GM18867 (cell line): ENCODE measurements at regions not wholly inside any gene's neighbourhood (a gene's known extent, or its start where the extent isn't known, plus 50 kb on each side); places are given as distances from the start of the nearest gene placed in this dataset.
"Not testable (repeated sequence)": the region's sequence is repeated elsewhere in the genome, so short reads cannot be mapped to it uniquely, and the experiment has no call there.

Experiments
- ATAC-seq: cut with Tn5 transposase; IDR thresholded peaks from one replicate; pipeline ENCODE4 v1.9.1; 2021; ENCODE audit warnings: mild to moderate bottlenecking, moderate library complexity; ENCODE audit not compliant: unreplicated experiment

- no peak for ATAC-seq
Observed at GRCh38 chr13:59422646-59423045, 741.1 kb downstream of the DIAPH3 start.

- ATAC-seq, result no peak
Observed at GRCh38 chr13:59423708-59424340, 739.9 kb downstream of the DIAPH3 start.

GRCh38 chr13:59424661-59425060 lies 739.1 kb downstream of the DIAPH3 start:
- ATAC-seq, result no peak

- no peak for ATAC-seq
Observed at GRCh38 chr13:59425211-59425741, 738.5 kb downstream of the DIAPH3 start.

- no peak for ATAC-seq
Observed at GRCh38 chr13:59435024-59435423, 728.7 kb downstream of the DIAPH3 start.

- no peak for ATAC-seq
Observed at GRCh38 chr13:59437544-59438301, 726.0 kb downstream of the DIAPH3 start.

- ATAC-seq, result no peak
Observed at GRCh38 chr13:59439776-59440428, 723.8 kb downstream of the DIAPH3 start.

- ATAC-seq, result not testable (repeated sequence)
Observed at GRCh38 chr13:59441068-59441467, 722.7 kb downstream of the DIAPH3 start.

- no peak for ATAC-seq
Observed at GRCh38 chr13:59441596-59442280, 722.0 kb downstream of the DIAPH3 start.

- ATAC-seq, result no peak
Observed at GRCh38 chr13:59442461-59442860, 721.3 kb downstream of the DIAPH3 start.

GRCh38 chr13:59442944-59443486 lies 720.7 kb downstream of the DIAPH3 start:
- no peak for ATAC-seq

GRCh38 chr13:59444210-59444857 lies 719.4 kb downstream of the DIAPH3 start:
- ATAC-seq, result no peak

GRCh38 chr13:59445812-59446211 lies 717.9 kb downstream of the DIAPH3 start:
- no peak for ATAC-seq

GRCh38 chr13:59446391-59446790 lies 717.3 kb downstream of the DIAPH3 start:
- ATAC-seq, result no peak

- no peak for ATAC-seq
Observed at GRCh38 chr13:59447031-59447430, 716.7 kb downstream of the DIAPH3 start.

GRCh38 chr13:59447846-59448620 lies 715.7 kb downstream of the DIAPH3 start:
- ATAC-seq, result no peak

GRCh38 chr13:59449750-59450149 lies 714.0 kb downstream of the DIAPH3 start:
- ATAC-seq, result no peak

GRCh38 chr13:59450229-59450628 lies 713.5 kb downstream of the DIAPH3 start:
- no peak for ATAC-seq

GRCh38 chr13:59451236-59451635 lies 712.5 kb downstream of the DIAPH3 start:
- no peak for ATAC-seq
